Keratinocyte (primary cell): ENCODE measurements at regions not wholly inside any gene's neighbourhood (a gene's known extent, or its start where the extent isn't known, plus 50 kb on each side); places are given as distances from the start of the nearest gene placed in this dataset.

Source experiments
- DNase-seq: peaks from one replicate; pipeline ENCODE4 v3.0.0-alpha.2; 2011; ENCODE audit warnings: low read depth, missing footprints, low spot score
- FAIRE-seq: peaks from 2 replicates; lab custom pipeline; 2011; peaks lifted over from hg19 to GRCh38; lab: Jason Lieb, UNC
- H2AFZ ChIP-seq: 2 replicates; pipeline ENCODE4 v1.6.0; 2012; ENCODE audit warnings: low read length, control low read depth, inconsistent platforms; ENCODE audit not compliant: control insufficient read depth
- H3K27ac ChIP-seq: 2 replicates; pipeline ENCODE4 v1.5.1; 2011; ENCODE audit warnings: low read length; ENCODE audit not compliant: control insufficient read depth, insufficient read depth
- H3K27me3 ChIP-seq: 3 replicates; pipeline ENCODE4 v1.6.0; 2011; ENCODE audit warnings: low read length; ENCODE audit not compliant: control insufficient read depth, insufficient read depth; ENCODE audit errors: extremely low read depth
- H3K36me3 ChIP-seq, 2 experiments: 2 replicates in 1 of 2; 3 replicates in 1 of 2; pipeline ENCODE4 v1.5.1; 2011; ENCODE audit warnings: low read length in 2 of 2, mild to moderate bottlenecking in 1 of 2; ENCODE audit not compliant: control insufficient read depth in 2 of 2, insufficient read depth in 2 of 2; ENCODE audit errors: extremely low read depth in 1 of 2
- H3K4me1 ChIP-seq: 3 replicates; pipeline ENCODE4 v1.5.1; 2011; ENCODE audit warnings: low read length; ENCODE audit not compliant: control insufficient read depth, insufficient read depth; ENCODE audit errors: extremely low read depth
- H3K4me2 ChIP-seq: 3 replicates; pipeline ENCODE4 v1.6.0; 2011; ENCODE audit warnings: low read depth, low read length; ENCODE audit not compliant: control insufficient read depth, insufficient read depth; ENCODE audit errors: extremely low read depth
- H3K4me3 ChIP-seq, 3 experiments: fragments of 200-600 bp in 1 of 3; sonication (generic) in 1 of 3; 2 replicates in 2 of 3; 3 replicates in 1 of 3; pipeline ENCODE4 v1.5.1; 2011 to 2016; ENCODE audit warnings: low read length in 3 of 3, mild to moderate bottlenecking in 3 of 3, control low read depth in 2 of 3, inconsistent platforms in 1 of 3, low read depth in 1 of 3, mixed read lengths in 1 of 3, mixed run types in 1 of 3, moderate library complexity in 1 of 3; ENCODE audit not compliant: control insufficient read depth in 2 of 3, insufficient read depth in 2 of 3; ENCODE audit errors: extremely low read depth in 1 of 3
- H3K79me2 ChIP-seq: 2 replicates; pipeline ENCODE4 v1.6.0; 2012; ENCODE audit warnings: low read length; ENCODE audit not compliant: control insufficient read depth, insufficient read depth
- H3K9ac ChIP-seq: 3 replicates; pipeline ENCODE4 v1.6.0; 2011; ENCODE audit warnings: low read length; ENCODE audit not compliant: control insufficient read depth, insufficient read depth; ENCODE audit errors: extremely low read depth
- H3K9me1 ChIP-seq: 3 replicates; pipeline ENCODE4 v1.6.0; 2011; ENCODE audit warnings: low read length; ENCODE audit not compliant: control insufficient read depth, insufficient read depth; ENCODE audit errors: extremely low read depth
- H3K9me3 ChIP-seq: 2 replicates; pipeline ENCODE4 v1.5.1; 2012; ENCODE audit warnings: low read depth, low read length; ENCODE audit not compliant: control insufficient read depth
- H4K20me1 ChIP-seq: 3 replicates; pipeline ENCODE4 v1.6.0; 2011; ENCODE audit warnings: low read length; ENCODE audit not compliant: control insufficient read depth, insufficient read depth; ENCODE audit errors: extremely low read depth
- EZH2 ChIP-seq: IDR thresholded peaks from one replicate; pipeline ENCODE4 v1.6.1; 2012; ENCODE audit warnings: inconsistent platforms, mild to moderate bottlenecking, low read length, moderate library complexity
- dilution Hi-C: fragments of 300-500 bp; cut with MboI; formaldehyde crosslinking; loops from one replicate; pipeline ENCODE4 v1.7.0; 2020; ENCODE audit warnings: low sequenced_read_pairs; ENCODE audit not compliant: extremely low pct_ligation_motif_present
- TF ChIP-seq, protein P1 (sequence below), 3 experiments: IDR thresholded peaks in 1 of 3; conservative IDR thresholded peaks in 1 of 3; optimal IDR thresholded peaks in 1 of 3; 2 replicates in 2 of 3; 3 replicates in 1 of 3; pipeline versions ENCODE3 to v1.5.1; 2011; ENCODE audit warnings: low read length in 3 of 3, mild to moderate bottlenecking in 3 of 3, moderate library complexity in 2 of 3, control low read depth in 1 of 3, inconsistent platforms in 1 of 3; ENCODE audit not compliant: insufficient read depth in 2 of 3; ENCODE audit errors: extremely low read depth in 1 of 3

DNA sequence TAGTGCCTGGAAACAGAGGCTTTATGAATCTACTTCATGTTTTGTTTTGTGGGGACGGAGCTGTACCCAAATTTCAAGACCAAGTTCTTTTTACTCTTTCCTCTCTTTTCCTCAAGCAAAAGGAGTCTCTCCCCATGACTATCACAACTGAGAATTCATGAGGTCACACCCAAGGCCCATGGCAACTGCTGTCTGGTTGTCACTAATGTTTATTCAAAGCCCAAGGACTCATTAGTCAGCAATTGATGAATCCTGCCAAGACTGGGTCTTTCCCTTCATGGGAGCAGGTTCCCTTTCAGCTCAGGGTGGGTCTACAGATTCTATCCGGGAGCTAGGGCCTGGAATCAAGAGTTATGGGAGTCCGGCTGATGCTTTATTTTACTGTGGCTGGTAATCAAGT lies 441.5 kb upstream of the PCDH20 start:
- Histone ChIP-seq H3K79me2 (no peaks in the 10 kb centered on the region), H3K4me3 (no peak overlapping the region), H3K9me3 (peaks cover 3% of the 10 kb centered on the region), H3K4me2 (no peak overlapping the region), H4K20me1 (no peaks in the 10 kb centered on the region), H3K4me1 (no peaks in the 10 kb centered on the region), H3K36me3 (no peaks in the 10 kb centered on the region), H3K9me1 (no peaks in the 10 kb centered on the region), H3K9ac (no peak overlapping the region), H2AFZ (no peak overlapping the region), H3K27ac (no peak overlapping the region), H3K27me3 (no peaks in the 10 kb centered on the region)
- dilution Hi-C loops: no loop called here
- no peak for TF ChIP-seq EZH2
- TF ChIP-seq, protein P1, sequence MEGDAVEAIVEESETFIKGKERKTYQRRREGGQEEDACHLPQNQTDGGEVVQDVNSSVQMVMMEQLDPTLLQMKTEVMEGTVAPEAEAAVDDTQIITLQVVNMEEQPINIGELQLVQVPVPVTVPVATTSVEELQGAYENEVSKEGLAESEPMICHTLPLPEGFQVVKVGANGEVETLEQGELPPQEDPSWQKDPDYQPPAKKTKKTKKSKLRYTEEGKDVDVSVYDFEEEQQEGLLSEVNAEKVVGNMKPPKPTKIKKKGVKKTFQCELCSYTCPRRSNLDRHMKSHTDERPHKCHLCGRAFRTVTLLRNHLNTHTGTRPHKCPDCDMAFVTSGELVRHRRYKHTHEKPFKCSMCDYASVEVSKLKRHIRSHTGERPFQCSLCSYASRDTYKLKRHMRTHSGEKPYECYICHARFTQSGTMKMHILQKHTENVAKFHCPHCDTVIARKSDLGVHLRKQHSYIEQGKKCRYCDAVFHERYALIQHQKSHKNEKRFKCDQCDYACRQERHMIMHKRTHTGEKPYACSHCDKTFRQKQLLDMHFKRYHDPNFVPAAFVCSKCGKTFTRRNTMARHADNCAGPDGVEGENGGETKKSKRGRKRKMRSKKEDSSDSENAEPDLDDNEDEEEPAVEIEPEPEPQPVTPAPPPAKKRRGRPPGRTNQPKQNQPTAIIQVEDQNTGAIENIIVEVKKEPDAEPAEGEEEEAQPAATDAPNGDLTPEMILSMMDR (optimal IDR thresholded peaks at IDR 0.05 in 1 of 3, IDR thresholded peaks at IDR 0.05 in 1 of 3, conservative IDR thresholded peaks at IDR 0.05 in 1 of 3; ENCODE audit: extremely low read depth in 1 of 3, insufficient read depth in 2 of 3, low read length in 3 of 3): no peak
- FAIRE-seq: no peak
- no peak for DNase-seq

DNA sequence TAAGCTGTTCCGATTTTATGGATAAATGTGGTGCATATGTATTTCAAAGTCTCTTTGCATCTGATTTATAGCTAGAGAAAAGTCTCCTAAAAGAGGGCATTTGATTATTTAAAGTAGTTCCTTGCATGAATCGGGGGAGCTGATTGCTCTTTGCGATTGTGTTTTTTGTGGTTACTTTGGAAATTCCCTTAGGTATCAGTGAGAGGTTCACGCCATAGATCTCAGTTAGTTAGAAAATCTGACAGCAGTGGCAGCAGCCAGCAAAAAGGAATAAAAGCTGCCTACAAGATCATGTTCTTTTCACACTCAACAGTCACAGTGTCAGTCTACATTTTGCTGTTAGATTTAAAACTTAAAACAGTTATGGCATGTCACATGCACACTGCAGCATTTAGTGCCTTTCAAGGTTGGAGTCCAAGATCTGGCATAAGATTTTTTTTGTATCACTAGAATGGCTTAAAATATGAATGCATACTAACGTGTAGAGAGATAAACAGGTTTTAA lies 436.5 kb upstream of the PCDH20 start:
- Histone ChIP-seq H3K4me3 (no peak overlapping the region), H3K4me2 (no peak overlapping the region), H3K9ac (no peak overlapping the region), H3K4me1 (no peaks in the 10 kb centered on the region), H2AFZ (no peak overlapping the region), H3K79me2 (no peaks in the 10 kb centered on the region), H3K27ac (no peak overlapping the region), H3K9me3 (no peaks in the 10 kb centered on the region), H3K27me3 (no peaks in the 10 kb centered on the region), H4K20me1 (no peaks in the 10 kb centered on the region), H3K9me1 (no peaks in the 10 kb centered on the region), H3K36me3 (no peaks in the 10 kb centered on the region)
- dilution Hi-C loops: no loop called here
- DNase-seq (no peak), FAIRE-seq (no peak)
- TF ChIP-seq, protein P1 (optimal IDR thresholded peaks at IDR 0.05 in 1 of 3, IDR thresholded peaks at IDR 0.05 in 1 of 3, conservative IDR thresholded peaks at IDR 0.05 in 1 of 3; ENCODE audit: extremely low read depth in 1 of 3, insufficient read depth in 2 of 3, low read length in 3 of 3): no peak
- no peak for TF ChIP-seq EZH2
